ENCODE measurements at regions not wholly inside any gene's neighbourhood (a gene's known extent, or its start where the extent isn't known, plus 50 kb on each side); places are given as distances from the start of the nearest gene placed in this dataset.

DNA sequence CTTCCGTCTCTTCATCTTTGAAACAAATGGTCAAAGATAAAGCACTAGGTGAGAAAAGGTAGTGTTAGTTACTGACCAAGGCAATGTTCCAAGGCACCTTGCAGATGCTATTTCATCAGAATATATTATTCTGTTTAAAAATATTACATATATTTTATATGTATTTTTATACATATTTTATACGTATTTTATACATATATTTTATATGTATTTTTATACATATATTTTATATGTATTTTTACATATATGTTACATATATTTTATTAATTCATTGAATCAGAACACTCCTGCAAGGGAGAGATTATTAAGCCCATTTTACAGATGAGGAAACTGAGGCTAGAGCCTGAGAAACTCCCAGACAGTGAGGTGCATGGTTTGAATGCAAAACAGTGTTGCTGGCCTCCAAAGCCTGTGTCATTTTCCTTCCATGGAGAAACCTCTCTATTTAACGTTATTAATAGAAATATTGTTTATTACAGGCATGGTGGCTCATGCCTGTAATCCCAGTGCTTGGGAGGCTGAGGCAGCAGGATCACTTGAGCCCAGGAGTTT, 120.6 kb upstream of the CD82 start:
- Histone ChIP-seq H3K4me3 (ENCODE audit: low read depth in 1 of 2, low read length in 2 of 2) (no peak overlapping the region), H3K36me3 (ENCODE audit: insufficient read depth, low read length) (no peaks in the 10 kb centered on the region), H4K20me1 (ENCODE audit: insufficient read depth, low read length) (no peaks in the 10 kb centered on the region), H3K27me3 (ENCODE audit: insufficient read depth, low read length, poor library complexity) (peaks cover 5% of the 10 kb centered on the region), H3K27ac (ENCODE audit: low read length) (no peak overlapping the region), H3K9ac (ENCODE audit: low read depth, low read length) (no peak overlapping the region), H2AFZ (ENCODE audit: low read depth, low read length) (no peak overlapping the region), H3K79me2 (ENCODE audit: insufficient read depth, low read length) (no peaks in the 10 kb centered on the region), H3K9me3 (ENCODE audit: insufficient read depth, low read length, severe bottlenecking) (no peaks in the 10 kb centered on the region), H3K4me2 (ENCODE audit: insufficient read depth, low read length) (no peak overlapping the region), H3K4me1 (ENCODE audit: insufficient read depth, low read length) (no peaks in the 10 kb centered on the region)
- TF ChIP-seq EZH2 (IDR thresholded peaks at IDR 0.05; ENCODE audit: borderline replicate concordance, low read depth, low read length, severe bottlenecking) (no peak), CTCF (IDR thresholded peaks at IDR 0.05; ENCODE audit: borderline replicate concordance, extremely low read depth, low read length, poor library complexity, severe bottlenecking) (no peak)
- ATAC-seq (ENCODE audit: insufficient read depth, low read depth), result no peak
- DNase-seq, result no peak

GRCh38 chr11:44445500-44446365, 119.7 kb upstream of the CD82 start:
- H3K79me2 ChIP-seq (ENCODE audit: insufficient read depth, low read length), result no peaks in the 10 kb centered on the region
- ATAC-seq (ENCODE audit: insufficient read depth, low read depth) (no peak), DNase-seq (no peak)
- no peaks in the 10 kb centered on the region for H3K9me3 ChIP-seq (ENCODE audit: insufficient read depth, low read length, severe bottlenecking)
- TF ChIP-seq CTCF (IDR thresholded peaks at IDR 0.05; ENCODE audit: borderline replicate concordance, extremely low read depth, low read length, poor library complexity, severe bottlenecking) (no peak), EZH2 (IDR thresholded peaks at IDR 0.05; ENCODE audit: borderline replicate concordance, low read depth, low read length, severe bottlenecking) (no peak)
- no peaks in the 10 kb centered on the region for H3K36me3 ChIP-seq (ENCODE audit: insufficient read depth, low read length)
- H3K9ac ChIP-seq (ENCODE audit: low read depth, low read length), result no peak overlapping the region
- H2AFZ ChIP-seq (ENCODE audit: low read depth, low read length), result no peak overlapping the region
- no peak overlapping the region for H3K4me3 ChIP-seq (ENCODE audit: low read depth in 1 of 2, low read length in 2 of 2)
- no peak overlapping the region for H3K27ac ChIP-seq (ENCODE audit: low read length)
- peaks cover 5% of the 10 kb centered on the region for H3K27me3 ChIP-seq (ENCODE audit: insufficient read depth, low read length, poor library complexity)
- no peaks in the 10 kb centered on the region for H4K20me1 ChIP-seq (ENCODE audit: insufficient read depth, low read length)
- no peak overlapping the region for H3K4me2 ChIP-seq (ENCODE audit: insufficient read depth, low read length)
- H3K4me1 ChIP-seq (ENCODE audit: insufficient read depth, low read length), result no peaks in the 10 kb centered on the region

- H3K36me3 ChIP-seq (ENCODE audit: insufficient read depth, low read length), result no peaks in the 10 kb centered on the region
- no peak overlapping the region for H3K9ac ChIP-seq (ENCODE audit: low read depth, low read length)
- no peaks in the 10 kb centered on the region for H3K4me1 ChIP-seq (ENCODE audit: insufficient read depth, low read length)
- DNase-seq (no peak), ATAC-seq (ENCODE audit: insufficient read depth, low read depth) (no peak)
- no peak overlapping the region for H3K4me2 ChIP-seq (ENCODE audit: insufficient read depth, low read length)
- H3K9me3 ChIP-seq (ENCODE audit: insufficient read depth, low read length, severe bottlenecking), result no peaks in the 10 kb centered on the region
- H2AFZ ChIP-seq (ENCODE audit: low read depth, low read length), result no peak overlapping the region
- H3K27ac ChIP-seq (ENCODE audit: low read length), result no peak overlapping the region
- no peak overlapping the region for H3K4me3 ChIP-seq (ENCODE audit: low read depth in 1 of 2, low read length in 2 of 2)
- peaks cover 5% of the 10 kb centered on the region for H3K27me3 ChIP-seq (ENCODE audit: insufficient read depth, low read length, poor library complexity)
- H3K79me2 ChIP-seq (ENCODE audit: insufficient read depth, low read length), result no peaks in the 10 kb centered on the region
- no peaks in the 10 kb centered on the region for H4K20me1 ChIP-seq (ENCODE audit: insufficient read depth, low read length)
- TF ChIP-seq EZH2 (IDR thresholded peaks at IDR 0.05; ENCODE audit: borderline replicate concordance, low read depth, low read length, severe bottlenecking) (no peak), CTCF (IDR thresholded peaks at IDR 0.05; ENCODE audit: borderline replicate concordance, extremely low read depth, low read length, poor library complexity, severe bottlenecking) (no peak)
Observed at GRCh38 chr11:44446366-44446762, 119.1 kb upstream of the CD82 start.
